ENCODE measurements at regions not wholly inside any gene's neighbourhood (a gene's known extent, or its start where the extent isn't known, plus 50 kb on each side); places are given as distances from the start of the nearest gene placed in this dataset.

DNA sequence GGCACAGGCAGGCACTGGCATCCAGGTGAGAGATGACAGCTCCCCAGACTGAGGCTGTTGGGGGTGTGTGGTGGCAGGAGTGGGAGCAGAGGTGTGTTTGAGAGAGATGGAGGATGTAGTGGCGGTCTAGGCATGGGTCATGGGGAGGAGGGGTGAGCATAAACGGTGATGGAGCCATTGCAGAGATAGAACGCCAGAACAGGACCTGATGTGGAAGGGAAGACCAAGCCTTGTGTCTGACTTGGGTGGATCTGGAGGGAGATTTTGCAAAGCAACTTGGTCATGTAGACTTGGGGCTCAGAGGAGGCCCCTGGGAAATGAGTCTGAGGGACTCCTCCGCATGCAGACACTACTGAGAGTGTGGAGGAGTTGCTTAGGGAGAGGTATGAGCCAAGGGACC, 50.0 kb upstream of the CLDN5 start:
- no peak for DNase-seq

DNA sequence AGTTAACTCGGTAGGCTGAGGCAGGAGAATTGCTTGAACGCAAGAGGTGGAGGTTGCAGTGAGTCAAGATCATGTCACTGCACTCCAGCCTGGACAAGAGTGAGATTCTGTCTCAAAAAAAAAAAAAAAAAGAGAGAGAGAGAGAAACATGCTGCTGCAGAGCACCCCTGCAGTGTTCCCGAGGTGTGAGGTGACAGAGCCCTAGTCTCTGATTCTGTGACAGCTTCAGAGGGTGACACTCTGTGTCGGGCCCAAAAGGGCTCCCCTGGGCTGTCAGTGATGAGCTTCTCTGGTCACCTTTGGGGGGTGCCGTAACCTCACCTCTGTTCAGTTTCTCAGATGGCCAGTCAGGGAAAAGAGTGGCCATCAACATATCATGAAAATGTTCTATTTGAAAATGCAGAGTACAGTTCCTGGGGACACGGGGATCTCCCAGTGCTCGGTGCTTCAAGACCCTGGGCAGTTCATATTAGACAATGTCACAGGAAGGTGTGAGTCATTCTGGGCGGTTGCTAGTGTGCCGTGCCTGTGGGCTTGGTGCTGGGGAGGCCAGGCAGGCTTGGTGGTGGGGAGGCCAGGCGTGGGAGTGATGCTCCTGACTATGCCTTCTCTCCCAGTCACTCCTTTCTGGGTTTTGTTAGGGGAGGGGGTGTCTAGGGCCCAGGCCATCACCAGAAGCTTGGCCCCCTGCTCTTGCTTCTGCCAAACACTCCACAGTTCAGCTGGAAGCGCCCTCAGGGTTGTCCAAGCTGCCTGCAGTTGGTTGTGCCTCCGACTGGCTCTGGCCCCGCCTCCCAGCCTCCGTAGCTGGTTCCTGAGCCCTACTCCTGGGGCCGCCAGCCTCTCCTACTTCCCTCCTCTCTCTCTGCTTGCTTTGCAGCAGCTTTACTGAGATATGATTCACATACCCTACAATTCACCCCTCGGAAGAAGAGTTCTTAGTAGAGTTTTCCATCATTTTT, 52.5 kb upstream of the CLDN5 start:
- DNase-seq: peak; percentile 18

DNA sequence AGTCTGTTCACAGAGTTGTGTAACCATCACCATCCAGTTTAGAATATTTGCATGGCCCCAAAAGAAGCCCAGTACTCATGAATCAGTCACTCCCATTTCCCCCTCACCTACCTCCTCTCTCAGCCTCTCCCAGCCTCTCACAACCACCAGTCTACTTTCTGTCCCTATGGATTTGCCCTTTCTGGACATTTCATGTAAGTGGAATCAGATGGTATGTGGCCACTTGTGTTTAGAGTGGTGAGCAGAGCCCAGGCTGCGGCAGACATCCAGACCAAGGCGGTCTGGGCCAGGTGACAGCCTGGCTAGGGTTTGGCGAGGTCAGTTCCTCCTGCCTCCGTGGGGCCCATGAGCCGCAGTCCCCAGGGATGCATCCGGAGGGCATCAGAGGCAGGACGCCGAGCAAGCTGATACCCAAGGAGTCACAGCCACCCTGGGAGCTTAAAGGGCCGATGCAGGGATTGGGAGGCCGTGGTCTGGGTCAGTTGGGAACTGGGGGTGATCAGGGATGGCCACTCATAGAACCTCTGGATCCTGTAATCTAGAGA, 53.3 kb upstream of the CLDN5 start:
- DNase-seq: no peak

DNA sequence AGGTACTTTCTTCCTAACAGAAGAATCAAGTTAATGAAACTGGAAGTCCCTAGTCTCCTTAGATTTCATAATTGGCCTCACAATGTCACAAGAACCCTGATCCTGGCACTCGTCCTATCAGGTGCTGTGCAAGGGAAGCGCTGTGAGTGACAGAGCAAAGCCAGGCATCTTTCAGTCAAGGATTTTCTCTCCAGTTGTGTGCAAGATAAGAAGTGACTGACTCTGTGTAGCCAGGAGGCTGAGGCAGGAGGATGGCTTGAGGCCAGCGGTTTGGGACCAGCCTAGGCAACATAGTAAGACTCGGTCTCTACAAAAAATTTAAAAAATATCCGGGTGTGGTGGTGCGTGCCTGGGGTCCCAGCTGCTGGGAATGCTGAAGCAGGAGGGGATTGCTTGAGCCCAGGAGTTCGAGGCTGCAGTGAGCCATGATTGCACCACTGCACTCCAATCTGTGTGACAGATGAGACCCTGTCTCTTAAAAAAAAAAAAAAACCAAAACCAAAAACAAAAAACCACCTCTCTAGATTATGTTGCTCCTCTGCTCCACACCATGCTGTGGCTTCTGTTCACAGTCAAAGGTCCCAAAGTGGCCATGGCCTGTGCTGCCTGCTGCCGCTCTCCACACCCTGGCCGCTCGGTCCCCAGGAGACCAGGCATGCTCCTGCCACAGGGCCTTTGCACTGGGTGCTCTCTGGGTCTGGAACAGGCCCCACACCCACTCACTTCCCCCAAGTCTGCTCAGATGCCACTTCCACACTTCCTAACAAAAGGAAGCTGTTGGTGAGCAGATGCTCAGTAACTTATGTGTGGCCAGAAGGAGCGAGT, 54.2 kb upstream of the CLDN5 start:
- DNase-seq: no peak

DNA sequence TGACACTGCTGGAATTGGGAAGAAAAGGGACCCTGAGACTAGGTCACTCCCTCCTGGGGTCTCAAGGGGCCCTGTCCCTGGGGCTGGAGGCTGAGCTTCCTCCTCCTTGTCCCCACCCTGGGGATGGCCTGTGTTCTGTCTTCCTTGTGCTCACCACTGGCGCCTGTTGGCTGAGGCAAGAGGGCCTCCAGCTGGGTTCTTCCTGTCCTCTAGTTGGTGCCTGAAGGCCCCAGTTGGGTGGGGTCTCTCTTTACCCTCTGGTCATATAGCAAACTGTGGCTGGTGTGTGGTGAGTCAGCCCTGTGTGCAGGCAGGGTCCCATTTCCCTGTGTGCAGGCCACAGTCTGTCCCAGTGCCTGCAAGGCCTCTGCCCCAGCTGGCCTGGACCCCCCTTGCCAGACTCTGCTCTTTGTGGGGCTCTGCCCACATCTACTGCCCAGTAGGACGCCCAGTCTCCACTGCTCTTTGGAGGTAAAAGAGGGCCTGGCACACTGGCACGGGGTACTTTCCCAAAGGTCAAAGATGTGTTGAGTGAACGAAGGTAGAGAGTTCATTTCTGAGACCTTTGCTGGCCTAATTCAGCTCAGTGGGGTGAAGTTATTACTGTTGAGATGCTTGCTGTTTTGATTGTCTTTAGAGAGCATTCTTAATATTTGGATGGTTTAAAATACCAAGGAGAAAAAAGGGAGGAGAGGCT, 55.1 kb upstream of the CLDN5 start:
- no peak for DNase-seq

DNA sequence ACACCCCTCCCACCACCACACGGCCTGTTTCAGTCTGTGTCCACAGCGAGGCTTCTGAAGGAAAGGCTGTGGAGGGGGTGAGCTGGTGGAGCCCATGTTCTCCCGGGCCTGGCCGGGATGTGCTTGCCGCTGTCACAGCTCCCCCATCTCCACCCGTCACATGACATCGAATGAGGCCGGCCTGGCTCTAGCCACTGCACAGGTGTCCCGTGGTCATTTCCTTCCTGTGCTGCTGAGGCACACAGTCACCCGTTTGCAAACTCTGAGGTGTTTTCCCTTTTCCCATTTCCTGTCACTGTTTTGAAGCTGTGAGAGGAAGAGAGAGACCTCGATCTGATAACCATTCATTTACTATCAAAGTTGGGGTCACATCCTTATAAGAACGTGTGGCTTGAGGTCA, 55.7 kb upstream of the CLDN5 start:
- no peak for DNase-seq

DNA sequence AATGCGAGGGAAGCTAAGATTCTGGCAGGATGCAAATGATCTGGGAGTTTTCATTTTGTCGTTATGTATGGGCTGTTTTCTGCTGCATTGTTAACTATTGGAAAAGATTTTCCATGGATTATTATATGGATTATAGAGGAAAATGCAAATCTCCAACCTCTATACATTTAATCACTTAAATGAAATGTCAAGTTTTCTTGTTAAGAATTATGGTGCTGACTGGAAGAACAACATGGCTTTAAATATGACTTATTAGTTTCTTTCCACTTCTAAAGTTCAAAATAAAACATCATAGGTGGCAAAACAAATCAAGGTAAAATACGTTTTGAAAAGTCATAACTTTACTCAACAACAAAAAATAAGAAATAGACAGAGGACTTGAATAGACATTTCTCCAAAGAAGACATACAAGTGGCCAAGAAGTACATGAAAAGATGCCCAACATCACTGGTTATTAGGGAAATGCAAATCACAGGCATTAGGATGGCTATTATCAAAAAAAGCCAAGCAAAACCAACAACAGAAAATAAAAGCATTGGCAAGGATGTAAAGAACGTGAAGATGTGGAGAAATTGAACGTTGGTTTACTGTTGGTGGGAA, 56.2 kb upstream of the CLDN5 start:
- no peak for DNase-seq

DNA sequence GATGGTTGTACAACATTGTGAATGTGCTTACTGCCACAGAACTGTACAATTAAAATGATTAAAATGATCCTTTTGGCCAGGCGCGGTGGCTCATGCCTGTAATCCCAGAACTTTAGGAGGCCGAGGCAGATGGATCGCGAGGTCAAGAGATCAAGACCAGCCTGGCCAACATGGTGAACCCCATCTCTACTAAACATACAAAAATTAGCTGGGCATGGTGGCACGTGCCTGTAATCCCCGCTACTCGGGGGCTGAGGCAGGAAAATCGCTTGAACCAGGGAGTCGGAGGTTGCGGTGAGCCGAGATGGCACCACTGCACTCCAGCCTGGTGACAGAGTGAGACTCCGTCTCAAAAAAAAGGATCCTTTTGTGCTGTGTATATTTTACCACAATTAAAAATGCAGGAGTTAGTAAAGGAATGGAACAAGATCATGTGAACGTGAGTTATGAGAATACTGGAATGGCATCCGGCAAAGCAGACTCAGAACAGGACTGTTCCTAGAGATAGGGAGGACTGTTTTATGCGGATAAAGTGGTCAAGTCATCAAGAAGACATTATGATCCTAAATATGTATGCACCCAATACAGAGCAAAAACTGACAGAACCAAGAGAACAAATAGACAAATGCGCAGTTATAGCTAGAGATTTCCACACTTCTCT, 58.0 kb upstream of the CLDN5 start:
- no peak for DNase-seq

DNA sequence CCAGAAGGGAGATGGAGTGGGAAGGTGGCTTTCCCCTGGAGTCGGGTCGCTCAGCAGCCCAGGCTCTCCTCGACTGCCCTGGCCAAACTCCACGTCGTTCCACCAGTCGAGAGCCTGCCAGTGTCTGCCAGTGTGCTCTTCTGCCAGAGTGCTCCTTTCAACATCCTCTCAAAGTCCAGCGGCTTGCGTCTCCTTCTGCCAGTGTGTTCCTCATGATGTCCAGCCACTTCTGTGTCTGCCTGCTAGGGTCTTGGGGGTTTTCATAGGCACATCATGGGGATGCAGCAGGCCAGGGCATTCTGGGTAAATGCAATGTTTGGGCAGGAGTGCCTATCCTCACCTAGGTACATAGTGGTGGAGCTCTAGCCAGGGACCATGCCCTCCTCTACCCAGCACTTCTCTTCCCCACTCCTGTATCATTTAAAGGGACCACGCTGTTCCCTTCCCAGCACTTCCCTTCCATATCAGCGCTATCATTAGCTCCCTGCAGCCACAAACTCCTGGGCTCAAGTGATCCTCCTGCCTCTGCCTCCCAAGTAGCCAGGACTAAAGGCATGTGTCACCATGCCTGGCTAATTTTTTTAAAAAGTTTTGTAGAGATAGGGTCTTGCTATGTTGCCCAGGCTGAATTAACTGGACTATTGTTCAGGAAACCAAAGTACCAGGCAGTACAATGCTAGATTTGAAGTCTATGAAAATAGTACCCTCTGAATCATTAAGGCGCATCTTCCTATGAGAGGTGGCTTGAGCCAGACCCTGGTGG, 62.9 kb upstream of the CLDN5 start:
- DNase-seq: no peak

DNA sequence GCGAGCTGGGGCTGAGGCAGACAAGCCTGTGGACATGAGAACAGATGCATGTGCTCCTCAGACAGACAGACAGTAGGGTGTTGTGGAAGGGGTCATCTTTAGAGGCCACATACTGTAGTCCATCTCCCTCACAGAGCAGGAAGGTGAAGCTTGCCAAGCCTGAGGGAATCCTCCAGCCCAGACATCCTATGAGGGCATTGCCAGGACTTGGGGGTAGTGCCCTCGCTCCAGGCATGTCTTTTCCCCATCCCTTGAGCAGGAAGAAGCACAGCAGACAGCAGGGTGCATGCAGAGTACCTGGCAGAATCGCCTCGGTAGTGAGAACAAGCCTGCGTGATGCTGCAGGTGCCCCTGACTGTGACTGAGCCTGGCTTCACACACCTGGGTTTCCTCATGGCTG, 66.5 kb upstream of the CLDN5 start:
- DNase-seq: no peak

DNA sequence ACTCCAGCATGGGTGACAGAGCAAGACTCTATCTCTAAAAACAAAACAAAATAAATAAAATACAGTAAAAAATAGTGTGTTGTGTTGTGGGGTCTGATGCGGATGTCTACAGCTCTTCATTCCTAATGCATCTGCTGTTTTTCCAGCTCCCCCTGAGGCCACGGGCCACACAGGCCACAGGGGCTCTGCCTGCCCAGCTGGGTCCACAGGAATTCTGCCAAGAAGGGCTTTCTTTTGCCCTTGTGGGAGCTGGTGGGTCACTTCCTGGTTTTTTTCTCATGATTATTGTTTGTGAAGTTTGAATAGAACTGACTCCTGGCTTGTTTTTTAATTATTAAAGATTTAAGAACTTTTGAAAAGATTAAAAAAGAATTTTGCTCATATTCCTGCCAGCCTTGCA, 67.4 kb upstream of the CLDN5 start:
- DNase-seq: no peak

DNA sequence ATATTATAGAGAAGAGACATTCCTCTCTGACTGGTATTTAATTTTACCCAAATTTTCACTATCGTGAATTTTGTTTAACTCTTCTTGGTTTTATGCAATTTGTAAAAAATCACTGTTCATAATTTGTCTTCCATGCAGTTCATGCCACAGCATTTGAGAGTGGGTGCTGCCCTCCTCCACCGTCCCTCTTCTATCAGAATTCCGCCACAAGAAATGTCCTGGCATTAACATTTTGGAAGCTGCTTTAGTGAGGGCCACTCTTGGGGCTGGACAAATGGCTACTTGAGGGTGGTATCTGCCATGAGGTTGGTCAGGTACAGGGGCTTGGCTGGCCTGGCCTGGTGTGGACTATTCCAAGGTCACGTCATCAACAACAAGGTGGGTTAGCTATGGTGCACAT, 68.3 kb upstream of the CLDN5 start:
- DNase-seq: no peak

DNA sequence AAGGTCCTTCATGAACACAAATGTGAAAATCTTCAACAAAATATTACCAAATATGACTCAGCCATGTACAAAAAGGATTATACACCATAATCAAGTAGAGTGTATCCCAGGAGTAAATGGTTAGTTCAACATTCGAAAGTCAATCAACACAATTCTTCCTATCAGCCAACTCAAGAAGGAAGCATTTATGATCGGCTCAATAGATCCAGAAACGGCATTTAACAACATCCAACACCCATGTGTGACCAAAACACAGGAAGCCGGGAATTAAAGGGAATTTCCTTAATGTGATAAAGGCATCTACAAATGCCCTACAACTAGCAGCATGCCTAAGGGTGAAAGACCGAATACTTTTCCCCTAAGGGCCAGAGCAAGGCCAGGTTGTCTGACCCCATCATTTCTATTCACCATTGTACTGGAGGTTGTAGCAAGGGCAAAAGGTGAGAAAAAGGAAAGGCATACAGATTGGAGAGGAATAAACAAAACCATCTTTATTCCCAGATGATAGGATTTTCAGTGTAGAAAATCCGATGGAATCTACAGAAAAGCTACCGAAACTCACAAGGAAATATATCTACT, 69.9 kb upstream of the CLDN5 start:
- no peak for DNase-seq

DNA sequence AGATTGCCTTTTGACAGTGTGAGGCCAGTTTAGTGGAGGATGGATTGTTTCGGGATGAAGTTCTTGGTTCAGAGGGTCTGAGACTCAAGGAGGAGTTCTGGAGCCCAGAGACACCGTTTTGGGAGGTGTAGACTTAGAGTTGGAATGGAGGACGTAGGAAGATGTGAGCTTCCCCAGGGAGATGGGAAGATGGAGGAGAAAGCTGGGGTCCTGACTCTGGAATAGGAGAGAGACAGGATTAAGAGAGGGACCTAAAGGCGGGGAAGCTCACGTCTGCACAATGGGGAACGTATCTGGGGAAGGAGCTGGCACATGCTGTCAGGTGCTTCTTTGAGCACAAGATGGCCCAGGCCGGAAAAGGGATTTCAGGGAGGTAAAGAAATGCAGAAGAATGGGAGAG, 71.3 kb upstream of the CLDN5 start:
- DNase-seq: no peak

DNA sequence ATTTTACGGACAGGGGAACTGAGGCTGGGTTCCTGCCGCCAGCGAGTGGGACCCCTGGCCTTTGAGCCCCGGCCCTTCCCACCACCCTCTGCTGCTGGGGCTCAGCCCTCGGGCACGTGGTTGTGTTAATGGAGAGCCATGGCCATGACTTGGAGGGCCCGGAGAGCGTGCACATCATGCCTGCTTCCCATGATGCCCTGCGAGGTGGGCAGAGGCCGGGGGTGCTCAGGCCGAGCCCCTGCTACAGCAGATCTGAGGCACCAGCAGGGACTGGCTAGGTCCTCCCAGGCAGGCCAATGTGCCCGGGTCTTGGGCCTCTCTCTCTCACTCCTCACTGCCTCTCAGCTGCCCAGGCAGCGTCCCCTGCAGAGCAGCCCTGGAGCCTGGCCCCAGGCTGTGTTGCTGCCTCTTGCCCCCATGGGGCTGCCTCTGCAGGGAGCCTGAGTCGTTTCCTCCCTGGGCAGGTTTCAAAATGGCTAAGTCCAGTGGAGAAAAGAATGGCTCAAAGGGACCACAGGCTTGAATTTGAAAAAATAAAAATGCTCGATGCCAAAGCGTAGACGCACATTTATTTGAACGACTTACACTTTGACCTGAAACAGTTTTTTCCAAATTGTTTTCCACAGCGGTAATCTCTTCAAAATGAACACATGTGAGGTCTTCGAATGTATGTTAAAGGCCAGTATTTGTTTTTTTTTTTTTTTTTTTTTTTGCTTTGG, 72.6 kb upstream of the CLDN5 start:
- DNase-seq: no peak

DNA sequence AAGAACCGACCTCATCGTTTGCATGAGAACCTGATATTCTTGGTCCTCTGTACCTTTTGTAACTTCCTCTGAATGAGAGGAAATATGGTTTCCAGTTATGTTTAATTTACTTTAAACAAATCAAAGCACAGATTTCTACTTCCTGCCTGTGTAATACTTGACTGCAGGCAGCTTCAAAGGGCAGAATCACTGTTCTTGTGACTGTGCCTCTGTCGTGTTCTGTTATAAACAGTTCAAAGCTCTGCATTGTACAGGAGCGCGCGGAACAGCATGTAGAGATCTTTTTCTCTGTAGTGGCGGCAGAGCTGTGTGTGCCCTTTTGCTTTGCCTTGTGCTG, 73.2 kb upstream of the CLDN5 start:
- DNase-seq: no peak

DNA sequence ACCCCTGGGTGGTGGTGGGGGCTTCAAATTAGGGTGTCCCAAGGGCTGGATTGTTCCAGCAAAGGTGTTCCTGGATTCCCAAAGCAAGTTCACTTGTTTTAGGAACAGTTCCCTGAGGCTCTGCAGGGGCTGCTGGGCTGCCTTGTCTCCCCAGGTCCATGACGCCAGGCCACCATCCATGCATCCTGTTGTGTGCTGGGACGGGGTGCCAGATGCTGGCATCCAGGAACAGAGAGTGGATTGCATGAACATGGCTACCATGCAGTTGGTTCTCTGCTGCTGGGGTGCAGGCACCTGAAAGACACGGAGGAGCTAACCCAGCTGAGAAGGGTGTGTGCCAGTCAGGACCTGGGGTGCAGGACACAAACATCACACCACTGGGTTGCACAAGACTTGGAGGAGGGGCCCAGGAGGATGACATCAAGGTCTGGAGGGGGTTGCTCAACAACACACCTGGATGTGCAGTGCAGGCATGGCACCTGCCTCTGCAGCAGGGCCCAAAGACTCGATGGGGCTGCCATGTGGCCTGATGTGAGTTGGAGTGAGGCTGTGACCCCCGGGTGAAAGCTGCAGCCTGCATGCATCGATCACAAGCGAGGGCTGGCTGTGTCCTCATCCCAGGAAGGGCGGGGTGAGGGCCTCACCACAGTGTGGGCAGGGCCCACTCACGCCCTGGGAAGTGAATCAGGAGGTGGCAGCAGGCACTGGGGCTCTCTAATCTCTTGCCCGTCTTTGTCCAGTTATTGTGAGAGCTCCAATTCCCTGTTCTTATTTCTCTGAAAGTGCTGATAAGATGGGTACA, 74.0 kb upstream of the CLDN5 start:
- DNase-seq: no peak

DNA sequence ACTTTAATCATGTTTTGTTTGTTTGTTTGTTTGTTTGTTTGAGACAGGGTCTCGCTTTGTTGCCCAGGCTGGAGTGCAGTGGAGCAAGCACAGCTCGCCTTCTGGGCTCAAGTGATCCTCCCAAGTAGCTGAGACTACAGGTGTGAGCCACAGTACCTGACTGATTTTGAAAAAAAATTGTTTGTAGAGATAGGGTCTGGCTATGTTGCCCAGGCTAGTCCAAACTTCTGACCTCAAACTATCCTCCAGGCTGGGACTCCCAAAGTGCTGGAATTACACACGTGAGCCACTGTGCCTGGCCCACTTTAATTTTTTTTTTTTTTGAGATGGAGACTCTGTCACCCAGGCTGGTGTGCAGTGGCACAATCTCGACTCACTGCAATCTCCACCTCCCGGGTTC, 74.8 kb upstream of the CLDN5 start:
- DNase-seq: no peak

DNA sequence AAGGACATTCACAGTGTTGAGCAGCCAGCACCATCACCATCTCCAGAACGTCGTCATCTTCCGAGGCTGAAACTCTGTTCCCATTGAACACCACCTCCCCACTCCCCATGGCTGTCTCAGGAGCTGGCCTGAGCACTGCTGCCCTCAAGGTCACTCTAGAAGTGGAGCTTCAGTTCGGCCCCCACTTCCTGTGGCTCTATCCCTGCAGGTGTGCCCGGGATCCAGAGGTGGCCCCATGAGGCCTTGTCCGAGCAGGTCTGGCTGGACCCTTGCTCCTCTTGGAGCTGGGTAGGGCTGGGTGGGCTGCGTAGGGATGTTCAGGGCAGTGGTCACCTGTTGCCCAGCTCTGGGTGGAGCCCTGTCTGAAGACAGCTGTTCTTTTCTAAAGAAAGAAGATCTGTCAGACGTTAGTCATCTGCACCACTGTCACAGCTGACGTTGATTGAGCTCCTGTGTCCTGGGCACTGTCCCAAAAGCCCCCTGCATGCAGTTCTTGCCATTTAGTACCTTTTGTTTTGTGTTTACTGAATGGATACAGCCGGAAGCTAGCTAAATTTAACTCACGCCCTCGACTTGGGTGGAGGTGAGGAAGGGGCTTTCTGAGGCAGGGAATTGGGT, 75.5 kb upstream of the CLDN5 start:
- DNase-seq: no peak

All from fibroblast of skin of right quadriceps (primary cell).